DMS79 treated with DMSO at 0.1 percent for 48 hours (cell line): ENCODE measurements at regions not wholly inside any gene's neighbourhood (a gene's known extent, or its start where the extent isn't known, plus 50 kb on each side); places are given as distances from the start of the nearest gene placed in this dataset.

Source experiments
- DNase-seq: peaks from one replicate; lab custom pipeline; 2025; lab: John Stamatoyannopoulos, UW

GRCh38 chr5:112657804-112658203, 79.9 kb upstream of the APC start:
- DNase-seq = no peak

- DNase-seq = no peak
Observed at GRCh38 chr5:112660359-112660758, 77.3 kb upstream of the APC start.

- DNase-seq = no peak
Observed at GRCh38 chr5:112663146-112663545, 74.5 kb upstream of the APC start.

DNA sequence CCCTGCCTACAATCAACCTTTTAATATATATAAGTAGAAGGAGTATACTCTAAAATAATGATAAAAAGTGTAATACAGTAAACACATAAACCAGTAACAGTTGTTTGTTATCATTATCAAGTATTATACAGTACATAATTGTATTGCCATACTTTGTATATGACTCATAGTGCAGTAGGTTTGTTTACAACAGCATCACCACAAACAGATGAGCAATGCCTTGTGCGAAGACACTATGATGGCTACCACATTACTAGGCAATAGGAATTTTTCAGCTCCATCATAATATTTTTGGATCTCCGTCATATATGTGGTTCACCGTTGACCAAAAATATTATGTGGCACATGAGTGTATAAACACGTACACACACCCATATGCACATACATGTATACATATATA, 69.7 kb upstream of the APC start:
- DNase-seq = no peak

DNA sequence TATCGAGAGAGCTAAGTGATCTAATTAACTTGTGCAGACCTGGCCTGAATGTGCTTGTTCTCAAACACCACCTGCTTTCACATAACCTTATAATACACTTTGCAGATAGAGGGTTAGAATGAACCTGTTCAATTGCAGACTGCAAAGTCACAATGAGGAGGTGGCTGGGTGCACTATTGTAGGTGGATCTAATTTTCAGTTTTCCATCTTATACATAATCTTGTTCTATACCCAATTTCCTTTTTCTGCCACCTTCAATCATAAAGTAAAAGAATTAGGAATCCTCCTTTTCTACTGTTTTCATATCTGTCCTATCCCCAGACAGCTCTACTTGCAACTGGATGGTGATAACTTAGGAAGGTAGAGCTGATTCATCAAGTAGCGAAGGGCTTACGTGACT, 68.8 kb upstream of the APC start:
- DNase-seq = no peak

DNA sequence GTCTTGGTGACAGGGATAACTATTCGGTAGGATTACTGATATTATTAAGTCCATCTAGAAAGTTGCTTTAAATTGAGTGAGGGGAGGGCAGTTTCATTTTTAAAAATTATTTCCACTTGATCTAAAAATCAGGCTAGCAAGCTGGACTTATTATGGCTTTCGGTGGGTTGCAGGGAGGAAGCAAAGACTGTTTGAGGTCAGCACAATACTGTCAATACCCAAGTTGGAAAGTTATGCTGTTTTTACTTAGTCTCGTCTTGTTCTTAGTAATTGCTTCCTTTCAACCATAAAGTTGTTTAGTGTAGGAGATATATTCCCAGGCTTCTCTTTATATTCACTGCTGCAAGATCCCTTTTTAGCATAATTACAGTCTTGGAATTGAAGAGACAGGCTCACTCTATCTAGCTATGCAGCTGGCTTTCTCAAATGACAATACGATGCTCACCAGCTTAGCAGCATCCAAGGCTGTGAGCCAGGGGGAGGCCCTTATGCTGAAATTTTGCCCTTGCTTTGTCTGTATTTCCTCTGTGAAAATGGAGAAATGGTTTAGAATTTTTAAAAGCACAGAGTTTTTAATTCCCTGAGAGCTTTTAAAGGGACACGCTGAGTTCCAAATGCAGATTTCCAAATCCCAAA, 68.2 kb upstream of the APC start:
- DNase-seq = no peak

GRCh38 chr5:112671687-112672086, 66.0 kb upstream of the APC start:
- DNase-seq = no peak

- no peak for DNase-seq
Observed at GRCh38 chr5:112681481-112681908, 56.2 kb upstream of the APC start.

GRCh38 chr5:112682621-112683061, 55.0 kb upstream of the APC start:
- no peak for DNase-seq

GRCh38 chr5:112684121-112684520, 53.6 kb upstream of the APC start:
- no peak for DNase-seq

DNA sequence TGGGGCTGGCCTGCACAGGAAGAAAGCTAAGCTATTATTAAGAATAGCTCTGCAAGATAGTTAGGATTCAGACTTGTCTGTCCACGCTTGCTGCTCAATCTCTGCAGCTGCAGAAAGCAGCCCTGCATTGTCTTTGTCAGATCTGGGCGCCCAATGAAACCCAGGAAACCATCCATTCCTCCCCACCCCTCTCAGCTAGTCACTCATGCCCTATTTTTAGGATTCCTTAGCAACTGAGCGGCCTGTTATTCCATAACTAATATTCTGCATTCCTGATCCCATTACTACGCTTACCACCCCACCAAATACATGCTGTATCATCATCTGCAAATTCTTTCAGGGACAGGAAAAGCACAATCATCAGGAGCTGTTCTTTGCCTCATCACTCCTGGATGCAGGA, 52.9 kb upstream of the APC start:
- DNase-seq = no peak

DNA sequence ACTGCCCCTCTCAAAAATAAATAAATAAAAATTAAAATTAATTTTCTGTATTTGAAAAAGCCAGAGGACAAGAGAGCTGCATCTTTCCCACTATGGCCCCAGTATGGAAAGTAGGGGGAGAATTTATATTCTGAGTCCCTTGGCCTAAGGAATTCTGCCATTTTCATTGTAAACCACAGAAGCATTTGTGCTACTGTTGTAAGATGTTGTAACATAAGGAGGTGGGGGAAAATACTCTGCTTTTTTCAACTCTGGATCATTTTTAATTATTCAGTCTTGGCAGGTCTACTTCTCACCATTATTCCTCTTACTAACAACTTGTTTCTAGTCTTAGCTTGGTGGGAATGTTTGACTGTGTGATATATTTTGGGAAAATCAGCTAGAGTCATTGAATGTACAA, 52.3 kb upstream of the APC start:
- DNase-seq = no peak

- DNase-seq = no peak
Observed at GRCh38 chr5:112685931-112686330, 51.8 kb upstream of the APC start.

- no peak for DNase-seq
Observed at GRCh38 chr5:112686675-112687074, 51.0 kb upstream of the APC start.

GRCh38 chr5:112687306-112687705, 50.4 kb upstream of the APC start:
- no peak for DNase-seq
